K562 (cell line): ENCODE measurements at regions not wholly inside any gene's neighbourhood (a gene's known extent, or its start where the extent isn't known, plus 50 kb on each side); places are given as distances from the start of the nearest gene placed in this dataset.

ENCODE experiments used
- ARHGAP35 ChIP-seq: fragments of 450-650 bp; IDR thresholded peaks from 2 replicates; pipeline ENCODE4 v1.6.1; 2018; ENCODE audit not compliant: partially characterized antibody
- CTCF ChIP-seq, 3 experiments: IDR thresholded peaks in 2 of 3; conservative IDR thresholded peaks in 1 of 3; 2 replicates each; pipeline ENCODE4 v1.5.1; 2011 to 2012; ENCODE audit warnings: low read length in 3 of 3, mild to moderate bottlenecking in 3 of 3, control low read depth in 2 of 3, improper control_type of control experiment in 1 of 3, inconsistent platforms in 1 of 3, low read depth in 1 of 3, mixed read lengths in 1 of 3, moderate library complexity in 1 of 3; ENCODE audit not compliant: insufficient read depth in 2 of 3
- DNMT1 ChIP-seq: fragments of 450-650 bp; IDR thresholded peaks from 2 replicates; pipeline ENCODE4 v1.6.1; 2016; ENCODE audit warnings: antibody characterized with exemption, mild to moderate bottlenecking
- EP300 ChIP-seq: IDR thresholded peaks from 2 replicates; pipeline ENCODE4 v1.6.1; 2012; ENCODE audit warnings: low read length, improper control_type of control experiment
- FOXO4 ChIP-seq: fragments of 450-650 bp; formaldehyde crosslinking; IDR thresholded peaks from 2 replicates; pipeline ENCODE4 v1.4.0; 2020; ENCODE audit warnings: mild to moderate bottlenecking, moderate library complexity
- HMGN3 ChIP-seq: IDR thresholded peaks from 2 replicates; pipeline ENCODE4 v1.6.1; 2011; ENCODE audit warnings: borderline replicate concordance, low read depth, mild to moderate bottlenecking, mixed read lengths, low read length; ENCODE audit not compliant: insufficient read length; ENCODE audit errors: extremely low read depth
- KLF1 ChIP-seq: fragments of 450-650 bp; IDR thresholded peaks from 2 replicates; pipeline ENCODE4 v1.6.1; 2016; ENCODE audit warnings: missing genetic modification characterization, missing compliant biosample characterization
- MTF1 ChIP-seq: fragments of 250-450 bp; sonication (Bioruptor Pico); IDR thresholded peaks from 2 replicates; pipeline ENCODE4 v1.9.0; 2021; ENCODE audit warnings: moderate library complexity, mild to moderate bottlenecking, inconsistent platforms, borderline replicate concordance
- NCOR1 ChIP-seq: fragments of 450-650 bp; IDR thresholded peaks from 2 replicates; pipeline ENCODE4 v1.6.1; 2016; ENCODE audit warnings: mild to moderate bottlenecking, moderate library complexity
- SREBF1 ChIP-seq: fragments of 150-350 bp; IDR thresholded peaks from 2 replicates; pipeline ENCODE4 v1.6.1; 2014; ENCODE audit warnings: antibody characterized with exemption, low read depth, low read length, borderline replicate concordance
- ZBTB49 ChIP-seq: sonication (generic); formaldehyde crosslinking; IDR thresholded peaks from 2 replicates; pipeline ENCODE4 v1.8.0; 2022; ENCODE audit warnings: missing genetic modification reagents, mild to moderate bottlenecking, borderline replicate concordance

- TF ChIP-seq ZBTB49 (CRISPR knock-in tag) = no peak
- TF ChIP-seq HMGN3 = no peak
- no peak for TF ChIP-seq KLF1 (tag)
- TF ChIP-seq CTCF (IDR thresholded peaks at IDR 0.05 in 2 of 3, conservative IDR thresholded peaks at IDR 0.05 in 1 of 3; ENCODE audit: insufficient read depth in 2 of 3, low read depth in 1 of 3, low read length in 3 of 3) = no peak
- no peak for TF ChIP-seq SREBF1
- TF ChIP-seq MTF1 (CRISPR knock-in tag) = no peak
- TF ChIP-seq ARHGAP35 = no peak
- TF ChIP-seq DNMT1 = no peak
- TF ChIP-seq NCOR1 = 0 out of 2 replicates have a peak, but pooled peaks have one; percentile 11
- TF ChIP-seq FOXO4 (CRISPR knock-in tag) = no peak
- peak; percentile 44; the same call in 1 of the 2 replicates for TF ChIP-seq EP300
Measured at GRCh38 chr3:65118912-65119499, 431.2 kb upstream of the ADAMTS9 start (continued).
